ENCODE measurements at regions not wholly inside any gene's neighbourhood (a gene's known extent, or its start where the extent isn't known, plus 50 kb on each side); places are given as distances from the start of the nearest gene placed in this dataset.
A peak's percentile ranks its signal among the peaks of the same experiment; 100 is the strongest.
"Not testable (repeated sequence)": the region's sequence is repeated elsewhere in the genome, so short reads cannot be mapped to it uniquely, and the experiment has no call there.

- DNase-seq = no peak
Observed at GRCh38 chr15:77837649-77838025, 204.9 kb upstream of the LINGO1 start.

GRCh38 chr15:77836906-77837648, 204.4 kb upstream of the LINGO1 start:
- no peak for DNase-seq

- peak; percentile 31 to 64 for DNase-seq
Observed at GRCh38 chr15:77836121-77836692, 203.5 kb upstream of the LINGO1 start.

- DNase-seq = no peak
Observed at GRCh38 chr15:77834276-77834990, 201.7 kb upstream of the LINGO1 start.

- no peak for DNase-seq
Observed at GRCh38 chr15:77832874-77833273, 200.2 kb upstream of the LINGO1 start.

- DNase-seq = peak; percentile 90 to 91
Observed at GRCh38 chr15:77831986-77832385, 199.3 kb upstream of the LINGO1 start.

GRCh38 chr15:77830051-77830468, 197.3 kb upstream of the LINGO1 start:
- DNase-seq = peak in 1 of 2 experiments; percentile 17

GRCh38 chr15:77829331-77829730, 196.6 kb upstream of the LINGO1 start:
- DNase-seq = not testable (repeated sequence)

GRCh38 chr15:77827860-77828259, 195.1 kb upstream of the LINGO1 start:
- no peak for DNase-seq

- DNase-seq = peak in 1 of 2 experiments; percentile 28
Observed at GRCh38 chr15:77826006-77826695, 193.4 kb upstream of the LINGO1 start.

- DNase-seq = no peak
Observed at GRCh38 chr15:77825546-77825945, 192.8 kb upstream of the LINGO1 start.

- DNase-seq = no peak
Observed at GRCh38 chr15:77825252-77825542, 192.5 kb upstream of the LINGO1 start.

- peak in 1 of 2 experiments; percentile 40 for DNase-seq
Observed at GRCh38 chr15:77824361-77825251, 191.9 kb upstream of the LINGO1 start.

GRCh38 chr15:77823736-77824135, 191.0 kb upstream of the LINGO1 start:
- no peak for DNase-seq

- peak in 1 of 2 experiments; percentile 46 for DNase-seq
Observed at GRCh38 chr15:77822631-77823230, 190.0 kb upstream of the LINGO1 start.

GRCh38 chr15:77821959-77822256, 189.2 kb upstream of the LINGO1 start:
- DNase-seq = no peak

GRCh38 chr15:77821188-77821958, 188.7 kb upstream of the LINGO1 start:
- DNase-seq = peak; percentile 43 to 79

GRCh38 chr15:77819851-77820728, 187.4 kb upstream of the LINGO1 start:
- peak; percentile 32 to 72 for DNase-seq

- DNase-seq = peak in 1 of 2 experiments; percentile 72
Observed at GRCh38 chr15:77819048-77819850, 186.5 kb upstream of the LINGO1 start.

Measured in NCI-H524 (cell line).